ENCODE measurements at regions not wholly inside any gene's neighbourhood (a gene's known extent, or its start where the extent isn't known, plus 50 kb on each side); places are given as distances from the start of the nearest gene placed in this dataset.

GRCh38 chr3:5437783-5438323 is 250.3 kb downstream of the EDEM1 start (continued):
- TF ChIP-seq ZNF395 (CRISPR knock-in tag; IDR thresholded peaks at IDR 0.05) (peak; percentile 49; the same call in 1 of the 2 replicates), ARID3A (IDR thresholded peaks at IDR 0.05; ENCODE audit: borderline replicate concordance, low read depth, low read length) (no peak), ZNF134 (CRISPR knock-in tag; conservative IDR thresholded peaks at IDR 0.05) (no peak), CBX1 (IDR thresholded peaks at IDR 0.05; ENCODE audit: low read depth) (no peak), U2AF1 (optimal IDR thresholded peaks at IDR 0.05; ENCODE audit: low read depth, low read length) (no peak), ZNF184 (CRISPR knock-in tag; IDR thresholded peaks at IDR 0.05) (no peak), SREBF1 (IDR thresholded peaks at IDR 0.05; ENCODE audit: borderline replicate concordance, low read depth, low read length) (no peak), TFAP4 (CRISPR knock-in tag; IDR thresholded peaks at IDR 0.05; ENCODE audit: borderline replicate concordance) (no peak), HNRNPH1 (optimal IDR thresholded peaks at IDR 0.05; ENCODE audit: low read depth, low read length) (no peak), ADNP (tag; IDR thresholded peaks at IDR 0.05) (peak; percentile 46; the same call in 1 of the 2 replicates), L3MBTL2 (IDR thresholded peaks at IDR 0.05) (peak; percentile 50; the same call in 1 of the 2 replicates), MCM2 (IDR thresholded peaks at IDR 0.05; ENCODE audit: low read depth) (no peak), ZBTB17 (CRISPR knock-in tag; IDR thresholded peaks at IDR 0.05) (no peak), RB1 (IDR thresholded peaks at IDR 0.05; ENCODE audit: low read depth) (0 out of 2 replicates have a peak, but pooled peaks have one; percentile 31), ZNF766 (CRISPR knock-in tag; conservative IDR thresholded peaks at IDR 0.05) (peak; percentile 76), ZNF655 (CRISPR knock-in tag; IDR thresholded peaks at IDR 0.05) (no peak), ZNF282 (CRISPR knock-in tag; IDR thresholded peaks at IDR 0.05) (no peak), MLX (CRISPR knock-in tag; conservative IDR thresholded peaks at IDR 0.05) (no peak), ZNF551 (CRISPR knock-in tag; IDR thresholded peaks at IDR 0.05) (no peak)
